ENCODE measurements at regions not wholly inside any gene's neighbourhood (a gene's known extent, or its start where the extent isn't known, plus 50 kb on each side); places are given as distances from the start of the nearest gene placed in this dataset.

- TF ChIP-seq POLR2A (IDR thresholded peaks at IDR 0.05; ENCODE audit: low read length) (no peak), GATA1 (IDR thresholded peaks at IDR 0.05; ENCODE audit: low read depth, low read length) (no peak)
Observed at GRCh38 chr5:32501071-32502002, 56.8 kb upstream of the ZFR start.

Data from erythroblast (primary cell).